Stimulated activated CD4-positive, alpha-beta T cell treated with anti-CD3 and anti-CD28 coated beads, Interleukin-15, amount 100 ng/mL, for 24 hours (primary cell): ENCODE measurements at regions not wholly inside any gene's neighbourhood (a gene's known extent, or its start where the extent isn't known, plus 50 kb on each side); places are given as distances from the start of the nearest gene placed in this dataset.

Source experiments
- DNase-seq: peaks from one replicate; pipeline ENCODE4 v3.0.0-alpha.2; 2020

DNA sequence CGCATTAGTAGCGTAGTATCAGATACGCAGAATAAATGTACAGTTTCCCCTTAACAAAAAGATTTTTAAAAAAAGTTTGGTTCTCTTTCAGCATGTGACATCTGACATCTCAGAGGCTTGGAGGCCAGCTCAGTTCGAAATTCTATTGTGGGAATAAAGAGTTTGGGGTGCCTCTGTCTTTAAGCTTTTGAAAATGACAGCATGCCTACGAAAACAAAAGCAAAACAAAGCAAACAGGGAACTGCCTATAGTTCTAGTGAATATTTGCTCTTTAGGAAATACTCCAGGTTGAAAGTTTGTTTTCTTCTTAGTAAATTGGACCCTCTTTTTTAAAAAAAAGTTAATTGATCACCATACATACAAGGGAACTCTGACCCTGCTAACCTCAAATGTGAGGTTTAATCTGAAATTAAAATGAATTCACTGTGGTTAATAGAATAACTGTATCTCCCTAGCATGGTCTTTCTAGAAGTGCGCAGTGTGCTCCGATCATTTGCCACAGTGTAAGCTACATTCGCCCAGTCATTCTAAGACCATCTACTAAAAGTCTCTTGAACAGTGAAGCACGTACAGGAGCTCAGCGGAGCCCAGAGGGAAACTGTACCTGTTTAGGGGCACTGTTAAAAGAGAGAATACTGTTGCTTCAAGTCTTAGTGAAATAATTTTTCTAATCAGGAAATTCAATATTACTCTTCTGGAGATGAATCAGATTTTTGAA lies 347.0 kb upstream of the CDH2 start:
- no peak for DNase-seq

DNA sequence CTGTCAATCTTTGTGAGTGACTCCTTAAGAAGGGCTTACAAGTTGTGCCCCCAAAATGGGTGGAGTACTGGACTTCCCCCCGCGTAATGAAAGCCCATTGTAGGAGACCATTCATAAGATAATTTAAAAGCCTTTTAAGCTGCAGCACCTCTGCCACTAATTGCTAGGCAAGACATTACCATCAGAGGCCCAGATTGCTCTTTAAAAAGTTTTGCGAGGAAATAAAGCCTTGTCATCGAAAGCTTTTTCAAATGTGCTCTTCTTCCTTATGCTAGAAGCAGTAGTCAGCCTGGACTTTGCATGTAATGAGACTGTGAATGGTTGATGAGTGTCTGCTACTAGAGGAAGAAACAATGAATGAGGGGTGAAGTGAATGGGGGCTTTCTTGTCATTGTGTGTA lies 345.3 kb upstream of the CDH2 start:
- DNase-seq, result no peak

DNA sequence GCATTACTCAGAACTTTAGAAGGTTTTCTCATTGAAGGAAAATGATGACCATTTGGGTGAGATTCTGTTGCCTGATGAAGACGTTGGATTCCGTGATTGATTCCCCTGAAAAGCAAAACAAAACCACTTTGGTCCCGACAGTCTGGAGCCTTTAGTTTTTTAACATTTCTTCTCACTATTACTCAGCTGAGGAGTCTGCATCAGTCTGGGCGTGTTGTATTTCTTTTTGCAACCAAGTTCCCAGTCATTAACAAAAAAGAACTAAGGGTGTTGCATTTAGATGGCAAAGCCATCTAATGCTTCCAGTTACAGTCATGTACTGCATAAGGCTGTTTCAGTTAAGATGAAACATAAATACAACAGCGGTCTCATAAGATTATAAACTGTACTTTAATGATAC lies 343.1 kb upstream of the CDH2 start:
- no peak for DNase-seq

DNA sequence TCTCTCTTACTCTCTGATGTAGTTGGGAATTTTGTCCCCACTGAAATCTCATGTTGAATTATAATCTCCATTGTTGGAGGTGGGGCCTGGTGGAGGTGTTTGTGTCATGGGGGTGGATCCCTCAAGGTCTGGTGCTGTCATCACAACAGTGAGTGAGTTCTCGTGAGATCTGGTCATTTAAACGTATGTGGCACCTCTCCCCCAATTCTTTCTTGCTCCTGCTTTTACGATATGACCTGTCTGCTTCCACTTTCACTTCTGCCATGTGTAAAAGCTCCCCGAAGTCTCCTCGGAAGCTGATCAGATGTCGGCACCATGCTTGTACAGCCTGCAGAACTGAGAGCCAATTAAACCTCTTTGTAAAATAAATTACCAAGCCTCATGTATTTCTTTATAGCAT lies 337.8 kb upstream of the CDH2 start:
- DNase-seq, result no peak

DNA sequence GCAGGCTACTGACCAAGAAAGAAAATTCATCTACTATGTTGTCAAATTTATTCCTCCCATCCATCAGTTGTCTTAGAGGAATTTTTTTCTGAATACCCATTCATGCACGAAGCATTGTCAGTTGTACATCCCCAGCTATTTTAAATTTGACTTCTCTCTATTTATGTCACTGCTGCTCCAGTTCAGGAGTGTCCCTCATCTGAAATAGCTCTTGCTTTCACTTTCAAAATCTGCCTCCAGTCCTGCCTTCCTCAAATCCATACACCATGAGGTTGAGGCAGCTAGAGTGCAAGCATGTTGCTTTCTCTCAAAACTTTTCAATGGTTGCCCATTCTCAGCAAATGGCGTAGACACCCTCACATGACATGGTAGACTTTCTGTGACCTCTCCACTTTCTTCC lies 335.4 kb upstream of the CDH2 start:
- DNase-seq, result no peak

DNA sequence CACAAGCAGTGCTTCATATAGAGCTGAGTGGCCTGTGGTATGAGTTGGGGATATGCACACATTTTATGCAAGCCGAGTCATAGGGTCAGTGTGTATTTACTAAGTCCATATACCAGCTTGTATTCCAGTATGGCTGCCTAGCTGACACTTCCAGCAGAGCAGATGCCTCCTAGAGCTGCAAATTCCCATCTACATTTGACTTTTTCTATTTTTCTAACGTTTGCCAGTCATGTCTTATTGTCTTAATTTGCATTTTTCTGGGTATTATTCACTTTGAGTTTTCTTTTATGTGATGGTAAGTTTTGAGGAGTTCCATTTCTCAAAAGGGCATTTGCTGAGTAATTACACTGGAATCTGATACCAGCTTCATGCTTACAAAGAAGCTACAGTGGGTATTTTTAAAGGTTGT lies 334.5 kb upstream of the CDH2 start:
- DNase-seq, result no peak

DNA sequence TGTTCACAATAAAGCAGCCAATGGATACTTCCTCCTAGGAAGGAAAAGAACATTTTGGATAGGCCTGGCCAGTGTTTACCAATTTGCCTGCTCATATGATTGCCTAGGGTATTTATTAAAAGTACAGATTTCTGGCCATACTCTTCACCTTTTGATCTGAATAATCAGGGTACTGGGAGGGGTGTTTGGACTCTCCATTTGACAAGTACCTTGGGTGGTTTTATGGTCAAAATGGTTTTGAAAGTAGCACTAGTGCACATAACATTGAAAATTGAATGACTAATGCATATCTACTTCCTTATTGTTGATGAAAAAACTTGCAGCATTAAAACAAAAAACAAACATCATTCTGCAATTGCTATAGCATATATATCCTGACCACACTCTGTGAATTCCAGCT lies 333.3 kb upstream of the CDH2 start:
- no peak for DNase-seq

DNA sequence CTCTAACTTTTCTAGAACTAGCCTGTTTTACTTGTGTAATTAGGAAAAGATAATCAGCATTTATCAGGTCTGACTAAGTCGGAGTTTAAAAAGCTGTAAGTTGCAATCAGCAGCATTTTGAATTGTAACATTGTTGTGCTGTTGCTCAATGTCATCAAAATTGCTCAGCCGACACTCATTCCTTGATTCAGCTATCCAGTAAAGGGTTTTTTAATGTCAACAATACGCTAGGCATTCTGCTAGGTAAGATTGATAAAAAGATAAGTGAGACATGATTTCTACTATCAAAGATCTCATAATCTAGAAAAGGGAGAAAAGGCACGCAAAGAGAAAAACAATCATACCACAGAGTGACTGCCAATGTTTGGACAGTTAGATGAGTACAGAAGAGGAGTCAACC lies 327.1 kb upstream of the CDH2 start:
- no peak for DNase-seq

DNA sequence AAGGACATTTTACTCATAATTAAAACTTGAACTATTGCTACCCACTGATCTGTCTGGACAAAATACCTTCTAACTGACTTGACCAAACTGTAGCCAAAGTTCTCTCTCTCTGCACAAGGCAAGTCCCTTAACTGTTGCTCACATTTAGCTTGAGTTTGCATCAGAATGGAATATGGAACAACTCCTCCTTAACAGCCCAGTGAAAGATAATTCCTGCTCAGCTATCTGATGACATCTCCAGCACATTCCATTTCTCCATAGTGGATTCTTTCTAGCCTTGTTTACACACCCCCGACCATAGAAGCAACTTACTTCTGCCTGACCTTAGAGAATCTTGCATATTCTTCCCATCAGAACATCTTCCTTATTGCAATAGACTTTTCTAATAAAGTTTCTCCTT lies 317.2 kb upstream of the CDH2 start:
- DNase-seq, result no peak

DNA sequence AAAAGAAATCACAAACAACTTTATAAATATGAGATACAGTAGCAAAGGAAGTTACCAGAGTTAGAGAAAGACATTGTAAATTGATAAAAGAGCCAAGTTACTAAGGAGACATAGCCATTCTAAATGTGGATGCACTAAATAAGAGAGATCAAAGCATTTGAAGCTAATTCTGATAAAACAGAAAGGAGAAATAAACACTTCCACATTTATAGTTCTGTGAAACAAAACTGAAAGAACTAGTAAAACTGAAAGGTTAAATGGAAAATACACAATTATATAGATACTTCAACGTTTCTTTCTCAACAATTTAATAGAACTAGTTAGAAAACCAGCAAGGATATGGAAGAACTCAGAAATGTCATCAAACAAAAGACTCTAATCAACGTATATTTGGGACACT lies 309.0 kb upstream of the CDH2 start:
- no peak for DNase-seq

DNA sequence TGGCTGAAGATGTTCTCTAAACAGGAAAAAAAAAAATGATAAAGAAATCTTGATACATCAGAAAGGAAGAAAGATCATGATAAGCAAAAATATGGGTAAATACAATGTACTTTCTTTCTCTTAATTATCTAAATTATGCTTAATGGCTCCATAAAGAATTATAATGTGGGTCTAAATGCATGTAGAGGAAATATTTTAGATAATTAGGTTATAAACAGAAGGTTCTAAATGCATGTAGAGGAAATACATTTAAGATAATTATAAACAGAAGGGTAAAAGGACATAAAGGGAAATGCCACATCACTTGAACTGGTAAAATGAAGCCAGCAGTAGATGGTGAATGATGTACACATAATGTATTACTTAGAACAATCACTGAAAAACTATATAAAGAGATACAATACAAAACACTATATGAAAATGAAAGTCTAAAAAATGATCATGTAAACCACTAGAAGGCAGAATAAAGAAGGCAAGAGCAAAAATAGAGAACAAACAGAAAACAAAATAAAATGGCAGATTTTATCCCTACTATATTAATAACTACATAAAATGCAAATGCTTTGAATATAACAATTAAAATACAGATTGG lies 308.4 kb upstream of the CDH2 start:
- DNase-seq, result no peak

DNA sequence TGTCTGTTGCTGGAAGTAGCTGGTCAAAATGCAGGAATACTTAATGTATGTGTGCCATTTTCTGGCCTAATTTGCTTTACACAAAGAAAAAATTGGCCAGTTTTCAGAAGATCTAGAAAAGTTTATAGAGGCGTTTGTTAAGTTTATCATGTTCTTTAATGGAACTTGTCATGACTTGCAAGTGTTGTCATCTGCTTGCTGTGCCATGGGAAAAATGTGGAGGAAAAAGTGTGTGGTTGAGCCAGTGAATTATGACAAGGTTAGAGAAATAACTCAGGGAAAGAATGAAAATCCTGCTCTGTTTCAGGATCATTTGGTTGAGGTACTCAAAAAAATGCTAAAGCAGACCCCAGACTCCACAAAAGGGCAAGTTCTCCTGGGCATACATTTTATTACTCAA lies 301.6 kb upstream of the CDH2 start:
- no peak for DNase-seq

DNA sequence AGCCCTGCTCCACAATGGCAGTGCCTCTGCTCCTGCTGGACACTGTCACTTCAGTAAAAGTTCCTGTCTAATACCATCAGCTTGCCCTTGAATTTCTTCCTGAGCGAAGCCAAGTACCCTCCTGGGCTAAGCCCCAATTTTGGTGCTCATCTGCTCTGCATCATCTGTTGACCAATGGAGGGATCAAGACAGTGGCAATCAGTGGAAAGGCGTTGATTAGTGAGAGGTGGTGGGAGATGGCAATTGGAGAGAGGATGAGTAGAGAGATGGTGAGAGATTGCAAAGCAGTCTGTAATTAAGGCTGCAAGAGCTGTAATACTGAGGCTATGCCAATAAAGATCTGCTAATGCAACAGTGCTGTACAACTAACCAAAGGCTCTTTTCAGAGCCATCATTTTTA lies 299.4 kb upstream of the CDH2 start:
- no peak for DNase-seq

DNA sequence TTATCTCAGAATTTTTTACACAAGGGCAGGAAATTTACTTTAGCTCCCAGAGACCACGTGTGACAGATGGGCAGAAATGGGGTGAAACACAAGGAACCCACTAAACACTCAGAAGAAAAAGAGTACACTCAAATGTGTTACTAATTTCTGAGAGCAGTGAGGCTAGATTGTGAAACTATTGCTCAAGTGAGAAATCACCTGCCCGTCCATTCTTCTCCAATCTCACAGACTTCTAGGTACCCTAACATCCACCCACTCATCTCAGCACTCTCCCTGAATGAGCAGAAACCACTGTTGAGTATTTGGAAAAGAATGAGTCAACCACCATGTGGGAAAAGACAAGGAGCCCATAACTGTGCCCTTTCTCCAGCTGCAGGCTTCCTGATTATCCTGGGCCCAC lies 293.0 kb upstream of the CDH2 start:
- DNase-seq, result no peak

DNA sequence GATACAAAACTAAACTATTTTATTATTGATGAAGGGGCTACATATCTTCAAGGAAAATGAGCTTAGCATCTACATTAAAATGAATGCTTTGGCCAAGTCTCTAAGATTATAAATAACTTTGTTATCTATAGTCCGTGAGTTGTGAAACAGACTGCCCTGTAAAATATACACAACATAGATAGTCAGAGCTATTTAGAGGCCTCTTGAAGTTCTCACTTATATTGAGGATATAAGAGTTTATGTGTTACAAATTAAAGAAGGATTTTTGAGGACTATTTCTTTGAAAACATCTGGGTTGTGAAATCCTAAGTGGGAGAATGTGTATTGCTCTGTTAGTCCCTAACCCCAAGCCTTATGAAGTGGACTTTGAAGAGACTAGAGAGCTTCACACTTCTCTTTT lies 292.0 kb upstream of the CDH2 start:
- DNase-seq, result no peak

DNA sequence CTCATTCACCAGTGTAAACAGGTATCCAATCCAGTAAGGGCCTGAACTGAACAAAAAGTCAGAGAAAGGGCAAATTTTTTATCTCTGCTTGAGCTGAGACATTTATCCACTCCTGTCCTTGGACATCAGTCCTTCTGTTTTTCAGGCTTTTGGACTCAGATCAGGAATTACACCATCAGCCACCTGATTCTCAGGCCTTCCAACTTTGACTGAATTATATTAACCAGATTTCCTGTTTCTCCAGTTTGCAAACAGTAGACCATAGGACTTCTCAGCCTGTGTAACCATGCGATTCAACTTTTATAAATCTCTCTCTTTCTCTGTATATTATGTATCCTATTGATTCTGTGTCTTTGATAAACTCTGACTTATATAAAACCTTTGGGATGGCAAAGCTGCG lies 289.3 kb upstream of the CDH2 start:
- no peak for DNase-seq

DNA sequence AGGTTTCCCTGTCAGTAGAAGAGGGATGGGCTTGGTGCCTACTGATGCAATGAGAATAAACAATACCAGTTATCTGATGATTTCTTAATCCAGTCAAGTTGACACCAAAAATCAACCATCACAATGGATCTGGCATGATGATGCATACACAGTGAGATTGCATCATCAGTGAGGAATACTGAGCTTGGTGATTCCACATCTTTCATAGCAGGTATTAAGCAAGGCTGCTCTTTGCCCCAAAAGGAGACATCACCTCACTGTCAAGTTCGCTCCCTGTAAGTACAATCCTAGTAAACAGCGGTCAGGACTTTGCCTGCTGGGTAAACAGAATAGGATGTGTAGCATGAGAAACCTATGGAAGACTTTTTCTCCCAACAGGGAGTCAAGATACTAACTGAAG lies 282.7 kb upstream of the CDH2 start:
- no peak for DNase-seq

DNA sequence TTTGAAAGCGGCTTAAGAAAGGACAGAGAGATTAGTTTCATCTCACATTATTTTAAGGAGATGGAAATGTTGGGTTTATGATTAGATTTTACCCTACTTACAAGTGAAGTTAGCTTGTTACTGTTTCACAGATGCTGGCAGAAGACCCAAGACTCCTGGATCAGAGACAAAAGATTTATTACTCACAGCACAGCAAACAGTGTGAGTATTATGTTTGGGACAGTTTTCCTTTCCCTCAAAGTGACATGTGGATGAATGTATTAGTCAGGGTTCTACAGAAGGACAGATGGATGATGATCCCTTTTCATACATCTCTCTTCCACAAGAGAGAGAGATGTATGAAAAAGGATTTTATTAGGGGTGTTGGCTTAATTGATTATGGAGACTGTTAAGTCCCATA lies 281.8 kb upstream of the CDH2 start:
- DNase-seq, result no peak

DNA sequence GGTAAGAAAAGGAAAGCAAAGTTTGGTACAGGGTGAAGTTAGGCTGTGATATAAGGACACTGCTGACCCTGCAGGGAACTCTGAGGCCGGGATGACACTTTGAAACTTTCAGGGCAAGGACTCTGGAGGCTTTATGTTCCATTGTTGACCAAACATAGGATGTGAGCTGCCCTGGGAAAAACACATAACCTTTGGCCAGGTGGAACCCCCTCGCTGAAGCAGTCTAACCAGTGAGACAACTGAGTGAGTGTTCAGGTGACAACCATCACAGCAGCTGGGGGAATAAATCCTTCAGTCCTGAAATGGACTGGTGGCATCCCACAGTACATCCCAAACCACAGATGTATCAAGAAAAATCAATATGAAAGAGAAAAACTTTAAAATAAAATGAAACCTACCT lies 280.9 kb upstream of the CDH2 start:
- DNase-seq, result no peak

DNA sequence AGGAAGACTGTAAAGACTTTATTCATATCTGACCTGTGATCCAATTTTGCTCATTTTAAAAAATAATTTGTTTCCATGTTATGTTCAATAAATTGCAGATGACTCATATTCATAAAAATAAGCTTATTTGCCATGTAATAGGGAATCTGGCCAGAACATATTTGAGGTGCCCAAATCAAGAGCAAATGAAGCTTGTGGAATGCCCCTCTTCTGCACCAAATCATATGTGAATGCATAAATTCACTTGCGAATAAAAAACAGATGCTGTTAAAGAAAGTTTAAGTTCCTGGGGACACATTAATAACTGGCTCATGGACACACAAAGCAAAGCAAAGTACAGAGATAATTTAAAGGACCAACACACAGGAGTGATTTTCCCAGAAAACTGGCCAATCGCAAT lies 279.0 kb upstream of the CDH2 start:
- no peak for DNase-seq

DNA sequence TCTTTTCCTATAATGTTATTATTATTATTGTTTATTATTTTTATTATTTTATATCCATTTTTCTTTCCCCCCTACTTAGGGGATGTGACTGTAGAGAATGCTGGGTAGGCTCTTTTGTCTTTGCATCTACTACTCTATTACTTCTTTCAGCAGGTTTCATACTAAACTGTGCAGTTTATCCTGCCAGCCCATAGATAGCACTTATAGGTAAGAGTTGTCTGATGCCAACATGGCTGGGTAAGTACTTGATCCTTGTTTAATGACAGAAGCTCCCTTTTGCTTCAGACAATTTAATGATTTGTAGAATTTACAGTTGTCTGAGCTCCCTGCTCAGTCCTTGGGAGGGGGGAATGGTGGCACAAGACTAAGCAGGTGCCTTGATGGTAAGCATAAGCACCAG lies 262.9 kb upstream of the CDH2 start:
- no peak for DNase-seq

DNA sequence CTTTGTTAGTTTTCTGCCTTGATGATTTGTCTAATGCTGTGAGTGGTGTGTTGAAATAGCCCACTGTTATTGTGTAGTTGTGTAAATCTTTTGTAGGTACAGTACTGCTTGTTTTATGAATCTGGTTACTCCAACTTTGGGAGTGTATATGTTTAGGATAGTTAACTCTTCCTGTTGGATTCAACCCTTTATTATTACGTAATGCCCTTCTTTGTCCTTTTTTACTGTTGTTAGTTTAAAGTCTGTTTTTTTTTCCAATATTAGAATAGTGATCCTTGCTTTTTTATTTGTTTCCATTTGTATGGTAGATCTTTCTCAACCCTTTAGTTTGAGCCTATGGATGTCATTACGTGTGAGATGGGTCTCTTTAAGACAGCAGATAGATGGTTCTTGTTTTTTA lies 261.5 kb upstream of the CDH2 start:
- DNase-seq, result no peak

DNA sequence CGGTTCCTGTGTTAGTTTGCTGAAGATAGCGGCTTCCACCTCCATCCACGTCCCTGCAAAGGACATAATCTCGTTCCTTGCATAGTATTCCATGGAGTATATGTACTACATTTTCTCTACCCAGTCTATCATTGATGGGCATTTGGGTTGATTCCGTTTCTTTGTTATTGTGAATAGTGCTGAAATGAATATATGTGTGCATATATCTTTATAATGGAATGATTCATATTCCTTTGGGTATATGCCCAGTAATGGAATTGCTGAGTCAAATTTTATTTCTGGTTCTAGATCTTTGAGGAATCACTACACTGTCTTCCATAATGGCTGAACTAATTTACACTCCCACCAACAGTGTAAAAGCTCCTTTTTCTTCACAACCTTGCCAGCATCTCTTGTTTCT lies 255.4 kb upstream of the CDH2 start:
- DNase-seq, result no peak

DNA sequence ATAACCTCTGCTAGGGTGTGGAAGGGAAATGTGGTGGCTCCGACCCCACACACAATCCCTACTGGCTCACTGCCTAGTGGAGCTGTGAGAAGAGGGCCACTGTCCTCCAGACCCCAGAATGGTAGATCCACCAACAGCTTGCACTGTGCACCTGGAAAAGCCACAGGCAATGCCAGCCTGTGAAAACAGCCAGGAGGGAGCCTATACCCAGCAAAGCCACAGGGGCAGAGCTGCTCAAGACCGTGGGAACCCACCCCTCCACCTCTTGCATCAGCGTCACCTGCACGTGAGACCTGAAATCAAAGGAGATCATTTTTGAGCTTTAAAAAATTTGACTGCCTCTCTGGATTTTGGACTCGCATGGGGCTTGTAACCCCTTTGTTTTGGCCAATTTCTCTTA lies 249.0 kb upstream of the CDH2 start:
- no peak for DNase-seq

DNA sequence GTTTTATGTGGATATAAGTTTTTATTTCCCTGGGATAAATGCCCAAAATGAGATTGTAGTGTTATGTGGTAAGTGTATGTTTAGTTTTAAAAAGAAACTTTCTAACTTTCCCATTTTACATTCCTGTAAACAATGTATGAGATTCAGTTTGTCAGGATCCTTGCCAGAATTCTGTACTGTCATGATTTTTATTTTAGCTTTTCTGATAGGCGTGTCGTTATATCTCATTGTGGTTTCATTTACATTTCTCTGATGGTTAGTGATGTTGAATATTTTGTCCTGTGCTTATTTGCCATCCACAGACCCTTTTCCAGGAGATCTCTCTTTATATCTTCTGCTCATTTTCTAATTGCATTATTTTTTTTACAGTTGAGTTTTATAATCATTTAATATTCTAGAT lies 245.6 kb upstream of the CDH2 start:
- no peak for DNase-seq
